ENCODE measurements at regions not wholly inside any gene's neighbourhood (a gene's known extent, or its start where the extent isn't known, plus 50 kb on each side); places are given as distances from the start of the nearest gene placed in this dataset.

DNA sequence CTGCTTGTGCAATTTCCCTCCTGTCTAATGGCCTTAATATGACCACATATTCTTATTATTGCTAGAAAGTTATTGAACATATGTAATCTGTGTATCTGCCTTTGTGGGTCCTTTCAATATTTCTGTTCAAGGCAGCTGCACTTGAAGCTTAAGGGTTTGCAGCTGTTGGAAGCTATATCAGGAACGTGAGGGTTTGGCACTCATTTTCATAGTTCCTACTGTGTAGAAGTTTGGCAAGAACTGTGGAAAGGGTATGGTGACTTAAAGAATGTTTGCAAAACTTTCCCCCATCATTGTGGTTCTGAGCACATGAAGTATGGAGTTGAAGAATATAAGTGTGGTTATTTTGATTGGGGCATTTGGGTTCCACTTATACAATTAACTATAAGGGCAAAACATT, 144.7 kb upstream of the SEMA3A start:
- TF ChIP-seq, protein P1, sequence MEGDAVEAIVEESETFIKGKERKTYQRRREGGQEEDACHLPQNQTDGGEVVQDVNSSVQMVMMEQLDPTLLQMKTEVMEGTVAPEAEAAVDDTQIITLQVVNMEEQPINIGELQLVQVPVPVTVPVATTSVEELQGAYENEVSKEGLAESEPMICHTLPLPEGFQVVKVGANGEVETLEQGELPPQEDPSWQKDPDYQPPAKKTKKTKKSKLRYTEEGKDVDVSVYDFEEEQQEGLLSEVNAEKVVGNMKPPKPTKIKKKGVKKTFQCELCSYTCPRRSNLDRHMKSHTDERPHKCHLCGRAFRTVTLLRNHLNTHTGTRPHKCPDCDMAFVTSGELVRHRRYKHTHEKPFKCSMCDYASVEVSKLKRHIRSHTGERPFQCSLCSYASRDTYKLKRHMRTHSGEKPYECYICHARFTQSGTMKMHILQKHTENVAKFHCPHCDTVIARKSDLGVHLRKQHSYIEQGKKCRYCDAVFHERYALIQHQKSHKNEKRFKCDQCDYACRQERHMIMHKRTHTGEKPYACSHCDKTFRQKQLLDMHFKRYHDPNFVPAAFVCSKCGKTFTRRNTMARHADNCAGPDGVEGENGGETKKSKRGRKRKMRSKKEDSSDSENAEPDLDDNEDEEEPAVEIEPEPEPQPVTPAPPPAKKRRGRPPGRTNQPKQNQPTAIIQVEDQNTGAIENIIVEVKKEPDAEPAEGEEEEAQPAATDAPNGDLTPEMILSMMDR (conservative IDR thresholded peaks at IDR 0.05; ENCODE audit: low read length) = no peak
- TF ChIP-seq EZH2phosphoT487 (IDR thresholded peaks at IDR 0.05; ENCODE audit: borderline replicate concordance, low read depth, low read length) = no peak
